Kidney epithelial cell (primary cell): ENCODE measurements at regions not wholly inside any gene's neighbourhood (a gene's known extent, or its start where the extent isn't known, plus 50 kb on each side); places are given as distances from the start of the nearest gene placed in this dataset.

Source experiments
- DNase-seq: peaks from one replicate; pipeline ENCODE4 v3.0.0-alpha.2; 2010; ENCODE audit warnings: low read depth
- H3K27me3 ChIP-seq: 2 replicates; pipeline ENCODE4 v1.6.0; 2011; ENCODE audit warnings: low read length; ENCODE audit not compliant: control insufficient read depth, insufficient read depth
- H3K36me3 ChIP-seq: 2 replicates; pipeline ENCODE4 v1.5.1; 2011; ENCODE audit warnings: low read length; ENCODE audit not compliant: control insufficient read depth, insufficient read depth
- H3K4me3 ChIP-seq: 2 replicates; pipeline ENCODE4 v1.5.1; 2011; ENCODE audit warnings: low read depth, mild to moderate bottlenecking, control low read depth, low read length
- CTCF ChIP-seq: IDR thresholded peaks from 2 replicates; pipeline ENCODE4 v1.5.1; 2011; ENCODE audit warnings: mild to moderate bottlenecking, moderate library complexity, low read length, control low read depth, inconsistent platforms; ENCODE audit not compliant: insufficient read depth, poor library complexity, severe bottlenecking

GRCh38 chr3:177307391-177307790 is 110.1 kb upstream of the TBL1XR1 start:
- TF ChIP-seq CTCF = no peak
- H3K4me3 ChIP-seq = no peak overlapping the region
- no peaks in the 10 kb centered on the region for H3K36me3 ChIP-seq
- no peaks in the 10 kb centered on the region for H3K27me3 ChIP-seq
- no peak for DNase-seq

- Histone ChIP-seq H3K36me3 (no peaks in the 10 kb centered on the region), H3K4me3 (no peak overlapping the region), H3K27me3 (no peaks in the 10 kb centered on the region)
- no peak for DNase-seq
- TF ChIP-seq CTCF = no peak
Observed at GRCh38 chr3:177307826-177308225, 110.5 kb upstream of the TBL1XR1 start.

- Histone ChIP-seq H3K36me3 (no peaks in the 10 kb centered on the region), H3K27me3 (no peaks in the 10 kb centered on the region), H3K4me3 (no peak overlapping the region)
- TF ChIP-seq CTCF = no peak
- no peak for DNase-seq
Observed at GRCh38 chr3:177308286-177308685, 111.0 kb upstream of the TBL1XR1 start.

GRCh38 chr3:177308911-177309310 is 111.6 kb upstream of the TBL1XR1 start:
- H3K27me3 ChIP-seq = no peaks in the 10 kb centered on the region
- H3K4me3 ChIP-seq = no peak overlapping the region
- DNase-seq = no peak
- TF ChIP-seq CTCF = no peak
- no peaks in the 10 kb centered on the region for H3K36me3 ChIP-seq

- TF ChIP-seq CTCF = no peak
- H3K4me3 ChIP-seq = no peak overlapping the region
- H3K36me3 ChIP-seq = no peaks in the 10 kb centered on the region
- no peak for DNase-seq
- no peaks in the 10 kb centered on the region for H3K27me3 ChIP-seq
Observed at GRCh38 chr3:177312491-177312890, 115.2 kb upstream of the TBL1XR1 start.

- Histone ChIP-seq H3K4me3 (no peak overlapping the region), H3K36me3 (no peaks in the 10 kb centered on the region), H3K27me3 (no peaks in the 10 kb centered on the region)
- no peak for TF ChIP-seq CTCF
- DNase-seq = no peak
Observed at GRCh38 chr3:177314897-177315296, 117.6 kb upstream of the TBL1XR1 start.
